NCI-H748 (cell line): ENCODE measurements at regions not wholly inside any gene's neighbourhood (a gene's known extent, or its start where the extent isn't known, plus 50 kb on each side); places are given as distances from the start of the nearest gene placed in this dataset.

Source experiments
- DNase-seq: peaks from one replicate; lab custom pipeline; 2025; ENCODE audit not compliant: unreplicated experiment; lab: John Stamatoyannopoulos, UW

- DNase-seq = no peak
Measured at GRCh38 chr2:107363806-107364205, 462.9 kb upstream of the RGPD4 start.

GRCh38 chr2:107364361-107364950 lies 462.2 kb upstream of the RGPD4 start:
- no peak for DNase-seq

- peak; percentile 71 for DNase-seq
Measured at GRCh38 chr2:107374249-107374648, 452.4 kb upstream of the RGPD4 start.

- no peak for DNase-seq
Measured at GRCh38 chr2:107376909-107377308, 449.8 kb upstream of the RGPD4 start.

- DNase-seq = peak; percentile 5
Measured at GRCh38 chr2:107380912-107381311, 445.8 kb upstream of the RGPD4 start.

- DNase-seq = no peak
Measured at GRCh38 chr2:107383691-107384090, 443.0 kb upstream of the RGPD4 start.

- DNase-seq = no peak
Measured at GRCh38 chr2:107384422-107384821, 442.3 kb upstream of the RGPD4 start.

GRCh38 chr2:107385921-107386320 lies 440.8 kb upstream of the RGPD4 start:
- no peak for DNase-seq

- no peak for DNase-seq
Measured at GRCh38 chr2:107392241-107392704, 434.4 kb upstream of the RGPD4 start.

GRCh38 chr2:107393516-107393915 lies 433.2 kb upstream of the RGPD4 start:
- no peak for DNase-seq

GRCh38 chr2:107398683-107399082 lies 428.0 kb upstream of the RGPD4 start:
- DNase-seq = no peak

- DNase-seq = no peak
Measured at GRCh38 chr2:107402330-107402729, 424.4 kb upstream of the RGPD4 start.

- DNase-seq = no peak
Measured at GRCh38 chr2:107405261-107405660, 421.4 kb upstream of the RGPD4 start.

- no peak for DNase-seq
Measured at GRCh38 chr2:107407017-107407416, 419.7 kb upstream of the RGPD4 start.

GRCh38 chr2:107407974-107408373 lies 418.7 kb upstream of the RGPD4 start:
- DNase-seq = no peak

- DNase-seq = no peak
Measured at GRCh38 chr2:107411267-107411666, 415.4 kb upstream of the RGPD4 start.

GRCh38 chr2:107412209-107412904 lies 414.3 kb upstream of the RGPD4 start:
- DNase-seq = no peak

- DNase-seq = no peak
Measured at GRCh38 chr2:107412981-107413380, 413.7 kb upstream of the RGPD4 start.

- no peak for DNase-seq
Measured at GRCh38 chr2:107414376-107414775, 412.3 kb upstream of the RGPD4 start.

GRCh38 chr2:107418708-107419107 lies 408.0 kb upstream of the RGPD4 start:
- DNase-seq = no peak

- DNase-seq = peak; percentile 0
Measured at GRCh38 chr2:107419191-107419590, 407.5 kb upstream of the RGPD4 start.

- DNase-seq = no peak
Measured at GRCh38 chr2:107428781-107429180, 397.9 kb upstream of the RGPD4 start.

GRCh38 chr2:107430006-107430405 lies 396.7 kb upstream of the RGPD4 start:
- DNase-seq = no peak
